Effector memory CD8-positive, alpha-beta T cell (primary cell): ENCODE measurements at regions not wholly inside any gene's neighbourhood (a gene's known extent, or its start where the extent isn't known, plus 50 kb on each side); places are given as distances from the start of the nearest gene placed in this dataset.
"Not testable (repeated sequence)": the region's sequence is repeated elsewhere in the genome, so short reads cannot be mapped to it uniquely, and the experiment has no call there.

Experiments
- ATAC-seq: fragments of 150-1000 bp; cut with Tn5 transposase; replicated peaks from 2 replicates; pipeline ENCODE4 v1.10.0; 2021; ENCODE audit warnings: mild to moderate bottlenecking, moderate library complexity
- DNase-seq, 3 experiments: peaks; one replicate each; pipeline ENCODE4 v3.0.0; 2021
- H3K27ac Mint-ChIP-seq, 2 donors: one replicate each; pipeline ENCODE4 v1.8.0; 2022; ENCODE audit warnings: mild to moderate bottlenecking in 2 of 2, mixed read lengths in 2 of 2, moderate library complexity in 2 of 2
- H3K27me3 Mint-ChIP-seq, 2 donors: one replicate each; pipeline ENCODE4 v1.8.0; 2022; ENCODE audit warnings: mixed read lengths in 2 of 2
- H3K36me3 Mint-ChIP-seq: one replicate; pipeline ENCODE4 v1.8.0; 2022; ENCODE audit warnings: mild to moderate bottlenecking, moderate library complexity, mixed read lengths; ENCODE audit not compliant: insufficient read depth
- H3K4me1 Mint-ChIP-seq, 2 donors: one replicate each; pipeline ENCODE4 v1.8.0; 2022; ENCODE audit warnings: low read depth in 2 of 2, mixed read lengths in 2 of 2
- H3K4me3 Mint-ChIP-seq, 2 donors: one replicate each; pipeline ENCODE4 v1.8.0; 2022; ENCODE audit warnings: mild to moderate bottlenecking in 2 of 2, mixed read lengths in 2 of 2, moderate library complexity in 2 of 2
- H3K9me3 Mint-ChIP-seq, 2 donors: one replicate each; pipeline ENCODE4 v1.8.0; 2022; ENCODE audit warnings: mixed read lengths in 2 of 2

GRCh38 chr3:35924070-35924469 is 284.7 kb downstream of the ARPP21 start:
- not testable (repeated sequence) for H3K4me1 Mint-ChIP-seq, H3K27me3 Mint-ChIP-seq, H3K9me3 Mint-ChIP-seq, H3K27ac Mint-ChIP-seq, H3K36me3 Mint-ChIP-seq, DNase-seq, ATAC-seq, H3K4me3 Mint-ChIP-seq

- Mint-ChIP-seq H3K27me3 (no peaks in the 10 kb centered on the region), H3K4me1 (no peaks in the 10 kb centered on the region), H3K4me3 (no peak overlapping the region), H3K27ac (no peak overlapping the region), H3K36me3 (no peaks in the 10 kb centered on the region), H3K9me3 (peaks cover 2 to 6% of the 10 kb centered on the region in 2 donors)
- DNase-seq (no peak), ATAC-seq (no peak)
Observed at GRCh38 chr3:35927441-35927840, 288.1 kb downstream of the ARPP21 start.

- Mint-ChIP-seq H3K36me3 (no peaks in the 10 kb centered on the region), H3K4me1 (no peaks in the 10 kb centered on the region), H3K27me3 (no peaks in the 10 kb centered on the region), H3K4me3 (no peak overlapping the region), H3K27ac (no peak overlapping the region), H3K9me3 (peaks cover under 1 to 3% of the 10 kb centered on the region in 2 donors)
- no peak for ATAC-seq
- DNase-seq = no peak
Observed at GRCh38 chr3:35929158-35929557, 289.8 kb downstream of the ARPP21 start.

- Mint-ChIP-seq H3K36me3 (no peaks in the 10 kb centered on the region), H3K27ac (no peak overlapping the region), H3K4me1 (no peaks in the 10 kb centered on the region), H3K9me3 (peaks cover 0 to 4% of the 10 kb centered on the region in 2 donors), H3K4me3 (no peak overlapping the region), H3K27me3 (no peaks in the 10 kb centered on the region)
- ATAC-seq (no peak), DNase-seq (no peak)
Observed at GRCh38 chr3:35931867-35932266, 292.5 kb downstream of the ARPP21 start.

GRCh38 chr3:35932995-35933394 is 293.7 kb downstream of the ARPP21 start:
- no peaks in the 10 kb centered on the region for H3K4me1 Mint-ChIP-seq
- H3K27me3 Mint-ChIP-seq = no peaks in the 10 kb centered on the region
- H3K4me3 Mint-ChIP-seq = no peak overlapping the region
- H3K27ac Mint-ChIP-seq = no peak overlapping the region
- DNase-seq = no peak
- no peak for ATAC-seq
- peaks cover 0 to 6% of the 10 kb centered on the region in 2 donors for H3K9me3 Mint-ChIP-seq
- H3K36me3 Mint-ChIP-seq = no peaks in the 10 kb centered on the region

GRCh38 chr3:35936571-35936970 is 297.2 kb downstream of the ARPP21 start:
- DNase-seq = no peak

GRCh38 chr3:35944926-35945710 is 305.8 kb downstream of the ARPP21 start:
- Mint-ChIP-seq H3K27ac (no peak overlapping the region), H3K27me3 (no peaks in the 10 kb centered on the region), H3K4me1 (no peaks in the 10 kb centered on the region), H3K9me3 (peaks cover 2 to 4% of the 10 kb centered on the region in 2 donors), H3K36me3 (no peaks in the 10 kb centered on the region), H3K4me3 (no peak overlapping the region)
- DNase-seq (no peak), ATAC-seq (no peak)

More at GRCh38 chr3:35936571-35936970, 297.2 kb downstream of the ARPP21 start:
- Mint-ChIP-seq H3K9me3 (peaks cover 7 to 10% of the 10 kb centered on the region in 2 donors), H3K4me3 (no peak overlapping the region), H3K4me1 (no peaks in the 10 kb centered on the region), H3K27me3 (no peaks in the 10 kb centered on the region), H3K27ac (no peak overlapping the region), H3K36me3 (no peaks in the 10 kb centered on the region)
- ATAC-seq = no peak

GRCh38 chr3:35946121-35946853 is 307.0 kb downstream of the ARPP21 start:
- DNase-seq (no peak), ATAC-seq (no peak)
- no peak overlapping the region for H3K27ac Mint-ChIP-seq
- no peaks in the 10 kb centered on the region for H3K27me3 Mint-ChIP-seq
- peaks cover 0 to 4% of the 10 kb centered on the region in 2 donors for H3K9me3 Mint-ChIP-seq
- H3K36me3 Mint-ChIP-seq = no peaks in the 10 kb centered on the region
- H3K4me1 Mint-ChIP-seq = no peaks in the 10 kb centered on the region
- no peak overlapping the region for H3K4me3 Mint-ChIP-seq

GRCh38 chr3:35946854-35947515 is 307.7 kb downstream of the ARPP21 start:
- Mint-ChIP-seq H3K36me3 (no peaks in the 10 kb centered on the region), H3K4me1 (no peaks in the 10 kb centered on the region), H3K27me3 (no peaks in the 10 kb centered on the region), H3K4me3 (no peak overlapping the region), H3K27ac (no peak overlapping the region), H3K9me3 (peaks cover 0 to 2% of the 10 kb centered on the region in 2 donors)
- ATAC-seq (no peak), DNase-seq (no peak)

- H3K9me3 Mint-ChIP-seq = no peaks in the 10 kb centered on the region
- ATAC-seq (no peak), DNase-seq (no peak)
- no peak overlapping the region for H3K27ac Mint-ChIP-seq
- no peaks in the 10 kb centered on the region for H3K4me1 Mint-ChIP-seq
- no peak overlapping the region for H3K4me3 Mint-ChIP-seq
- no peaks in the 10 kb centered on the region for H3K36me3 Mint-ChIP-seq
- H3K27me3 Mint-ChIP-seq = no peaks in the 10 kb centered on the region
Observed at GRCh38 chr3:35950021-35950420, 310.7 kb downstream of the ARPP21 start.

GRCh38 chr3:35954413-35954812 is 315.1 kb downstream of the ARPP21 start:
- no peaks in the 10 kb centered on the region for H3K36me3 Mint-ChIP-seq
- DNase-seq (no peak), ATAC-seq (no peak)
- H3K9me3 Mint-ChIP-seq = no peaks in the 10 kb centered on the region
- no peak overlapping the region for H3K4me3 Mint-ChIP-seq
- H3K27me3 Mint-ChIP-seq = no peaks in the 10 kb centered on the region
- H3K4me1 Mint-ChIP-seq = no peaks in the 10 kb centered on the region
- H3K27ac Mint-ChIP-seq = no peak overlapping the region

- no peak for ATAC-seq
- DNase-seq = no peak
- Mint-ChIP-seq H3K36me3 (no peaks in the 10 kb centered on the region), H3K27ac (no peak overlapping the region), H3K27me3 (no peaks in the 10 kb centered on the region), H3K4me3 (no peak overlapping the region), H3K9me3 (no peaks in the 10 kb centered on the region), H3K4me1 (no peaks in the 10 kb centered on the region)
Observed at GRCh38 chr3:35965908-35966307, 326.6 kb downstream of the ARPP21 start.

- Mint-ChIP-seq H3K9me3 (peaks cover 0 to 2% of the 10 kb centered on the region in 2 donors), H3K27me3 (no peaks in the 10 kb centered on the region), H3K36me3 (no peaks in the 10 kb centered on the region), H3K27ac (no peak overlapping the region), H3K4me1 (no peaks in the 10 kb centered on the region), H3K4me3 (no peak overlapping the region)
- no peak for ATAC-seq
- no peak for DNase-seq
Observed at GRCh38 chr3:35966629-35967464, 327.5 kb downstream of the ARPP21 start.
